NCI-H82 treated with DMSO at 0.1 percent for 48 hours (cell line): ENCODE measurements at regions not wholly inside any gene's neighbourhood (a gene's known extent, or its start where the extent isn't known, plus 50 kb on each side); places are given as distances from the start of the nearest gene placed in this dataset.

Experiments
- DNase-seq: peaks from one replicate; lab custom pipeline; 2025; ENCODE audit not compliant: unreplicated experiment; lab: John Stamatoyannopoulos, UW

DNA sequence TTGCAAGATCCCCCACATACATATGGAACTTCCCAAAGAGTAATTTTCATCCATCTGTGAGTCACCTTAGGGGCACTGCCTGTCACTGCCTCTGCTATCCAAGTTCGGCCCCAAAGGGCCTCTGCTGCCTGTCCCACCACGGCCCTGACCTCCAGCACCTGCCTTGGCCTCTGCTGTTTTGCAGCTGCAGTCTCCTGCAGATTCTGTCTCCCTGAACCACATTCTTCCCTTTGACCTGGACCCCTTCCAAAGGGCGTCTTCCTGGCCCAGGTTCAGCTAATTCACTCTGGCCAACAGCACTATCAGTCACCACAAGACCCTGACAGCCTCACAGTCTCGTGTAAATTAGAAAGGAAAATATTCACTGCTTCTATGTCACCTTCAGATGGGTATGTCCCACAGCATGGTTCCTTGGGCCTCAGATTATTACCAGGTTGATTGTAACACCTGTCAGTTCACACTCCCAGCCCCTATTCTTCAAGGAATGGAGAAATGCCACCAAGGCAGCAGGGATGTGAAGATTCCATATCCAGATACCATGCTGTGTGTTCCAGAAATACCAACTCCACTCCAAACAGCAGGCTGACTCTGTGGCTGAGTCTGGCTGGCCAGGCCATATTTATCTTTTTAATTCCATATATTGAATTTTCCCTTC lies 479.3 kb downstream of the ARHGEF28 start:
- DNase-seq = no peak

DNA sequence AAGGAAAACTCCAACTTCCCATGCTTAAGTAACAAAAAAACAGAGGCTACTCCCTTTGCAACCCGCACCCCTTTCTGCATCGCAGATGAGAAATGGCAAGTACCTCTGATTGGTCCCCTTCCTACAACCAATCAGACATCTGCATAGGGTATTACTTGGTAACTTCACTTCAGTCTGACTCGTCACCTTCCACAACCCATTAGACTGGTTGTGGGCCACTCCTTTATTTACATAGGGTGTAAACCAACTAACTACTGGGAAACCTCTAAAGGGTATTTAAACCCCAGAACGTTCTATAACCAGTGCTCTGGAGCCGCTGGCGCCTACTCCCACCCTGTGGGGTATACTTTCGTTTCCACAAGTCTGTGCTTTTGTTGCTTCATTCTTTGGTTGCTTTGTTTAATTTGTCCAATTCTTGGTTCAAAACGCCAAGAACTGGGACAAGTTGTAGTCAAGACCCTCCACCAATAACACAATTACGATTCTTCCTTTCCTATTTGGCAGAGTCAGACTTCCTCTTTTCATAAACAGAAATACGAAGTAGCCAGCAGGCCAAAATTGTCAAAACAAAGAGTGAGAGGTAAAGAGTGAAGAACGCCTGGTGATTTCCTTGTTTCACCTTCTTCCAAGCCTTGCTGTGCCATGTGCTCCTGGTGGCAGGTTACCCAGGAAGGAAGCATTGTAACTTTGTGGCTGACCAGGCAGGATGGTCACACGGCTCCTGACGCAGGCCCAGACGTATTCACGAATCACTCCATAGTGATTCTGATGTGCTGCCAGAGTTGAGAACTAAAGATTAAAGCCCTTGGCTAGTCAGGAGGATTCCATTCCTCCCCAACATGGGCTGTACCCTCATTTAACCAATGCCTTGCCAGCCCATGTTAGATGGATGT lies 477.4 kb downstream of the ARHGEF28 start:
- no peak for DNase-seq

DNA sequence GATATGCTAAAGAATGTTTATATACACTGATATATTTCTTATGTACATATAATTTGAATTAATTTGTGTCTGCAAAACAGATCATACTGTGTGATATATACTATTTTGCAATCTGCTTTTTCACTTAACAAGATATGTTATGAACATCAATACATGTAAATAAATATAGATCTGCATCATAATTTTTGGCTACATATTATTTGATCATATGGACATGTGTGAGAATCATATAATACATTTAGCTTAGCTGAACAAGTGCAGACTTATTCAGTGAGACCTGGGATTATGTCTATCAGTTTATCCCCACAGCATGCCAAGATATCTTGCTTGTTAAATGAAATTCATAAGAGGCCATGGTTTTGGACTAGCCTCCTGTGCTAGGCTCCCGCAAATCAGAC lies 474.3 kb downstream of the ARHGEF28 start:
- DNase-seq = no peak

DNA sequence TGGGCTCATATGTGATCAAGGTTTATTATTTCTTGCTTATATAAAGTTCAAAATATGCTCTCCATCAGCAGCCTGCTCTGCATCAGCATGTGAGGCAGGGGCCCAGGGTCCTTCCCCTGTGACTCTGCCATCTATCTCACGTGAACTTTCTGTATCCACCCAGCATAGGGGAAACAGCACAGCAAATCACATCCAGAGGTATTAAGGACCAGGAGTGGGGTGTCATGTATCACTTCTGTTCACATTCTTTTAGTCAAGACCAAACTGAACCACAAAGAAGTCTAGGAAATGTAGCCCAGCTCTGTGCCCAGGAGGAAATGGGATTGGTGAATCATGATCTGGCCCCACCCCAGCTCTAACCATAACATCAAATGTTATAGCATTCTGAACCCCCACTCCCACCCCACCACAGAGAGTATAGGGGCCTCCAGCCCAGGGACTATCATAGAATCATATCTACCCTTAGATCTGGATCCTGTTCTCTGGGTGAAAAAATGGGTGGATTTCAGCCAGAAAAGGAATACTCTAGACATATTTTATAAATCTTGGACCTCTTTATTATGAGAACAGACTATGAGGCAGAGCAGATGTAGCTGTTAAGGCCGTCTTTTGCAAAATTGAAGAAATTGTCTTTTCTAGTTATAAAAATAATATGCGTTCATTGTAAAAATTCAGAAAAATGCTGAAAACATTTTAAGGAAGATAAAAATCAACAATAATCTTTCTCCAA lies 473.7 kb downstream of the ARHGEF28 start:
- no peak for DNase-seq

DNA sequence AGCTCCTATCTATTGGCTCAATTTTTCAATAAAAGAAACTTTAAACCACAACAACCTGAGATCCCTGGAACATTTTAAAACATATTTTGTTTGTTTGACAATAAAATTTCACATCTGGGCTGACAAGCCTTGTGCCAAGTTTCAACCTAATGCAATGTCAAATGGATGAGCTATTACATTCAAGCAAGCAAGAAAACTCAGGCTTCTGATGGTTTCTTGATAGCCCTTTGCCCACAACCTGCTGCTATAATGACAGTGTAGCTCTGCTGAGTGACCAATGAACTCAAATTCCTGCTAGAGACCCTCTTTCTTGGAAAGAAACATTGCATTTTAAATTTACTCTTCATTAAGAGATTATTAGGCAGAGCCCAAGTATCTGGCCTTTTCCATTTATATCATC lies 472.9 kb downstream of the ARHGEF28 start:
- no peak for DNase-seq

DNA sequence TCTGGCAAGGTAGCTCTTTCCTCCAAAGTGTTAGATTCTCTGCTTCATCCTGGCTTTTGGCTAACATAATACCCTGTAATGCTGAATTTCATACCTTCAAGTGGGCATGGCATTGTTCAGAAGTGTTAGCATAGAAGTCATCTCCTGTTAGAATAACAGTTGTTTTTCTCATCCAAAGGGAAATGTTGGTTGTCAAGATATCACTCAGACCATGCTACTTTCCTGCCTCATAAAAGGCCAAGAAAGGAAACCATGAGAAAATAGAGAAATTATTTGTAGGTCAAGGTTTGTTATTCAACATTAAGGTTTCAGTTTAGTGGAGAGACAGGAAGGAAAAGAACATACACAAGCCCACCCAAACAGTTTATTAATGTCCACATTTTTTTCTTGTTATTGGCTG lies 472.5 kb downstream of the ARHGEF28 start:
- no peak for DNase-seq

DNA sequence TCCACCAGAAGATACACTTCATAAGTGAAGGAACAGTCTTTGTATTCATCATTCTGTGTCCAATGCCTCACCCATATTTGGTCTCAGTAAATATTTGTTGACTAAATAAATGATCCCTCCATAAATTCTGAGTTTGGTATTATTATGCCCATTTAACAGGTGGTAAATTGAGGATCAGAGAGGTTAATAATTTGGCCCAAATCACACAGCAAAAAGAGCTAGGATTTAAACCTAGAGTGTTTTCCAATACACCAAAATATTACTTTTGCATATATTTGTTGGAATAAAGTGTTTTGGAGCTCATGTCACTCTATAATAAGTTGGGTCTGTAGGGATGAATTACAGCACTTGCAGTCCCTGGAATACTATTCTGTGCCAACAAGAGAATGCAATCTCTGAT lies 470.3 kb downstream of the ARHGEF28 start:
- DNase-seq = no peak

DNA sequence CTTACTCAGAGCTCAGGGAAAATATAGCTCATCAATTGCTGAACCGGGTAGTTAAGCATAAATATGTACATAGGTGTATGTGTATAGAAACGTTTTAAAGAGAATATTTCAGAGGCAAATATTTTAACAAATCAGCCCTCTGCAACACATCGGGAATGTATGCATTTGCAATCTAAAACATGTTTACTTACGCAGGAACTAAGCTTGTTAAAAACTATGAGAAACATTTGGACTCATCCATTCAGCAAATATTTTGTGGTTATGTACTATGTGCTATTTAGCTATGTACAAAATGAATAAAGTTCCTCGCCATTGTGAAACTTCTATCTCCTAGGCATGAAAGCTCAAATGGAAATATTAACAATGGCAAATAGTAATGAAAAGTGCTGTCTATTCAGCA lies 469.9 kb downstream of the ARHGEF28 start:
- no peak for DNase-seq

DNA sequence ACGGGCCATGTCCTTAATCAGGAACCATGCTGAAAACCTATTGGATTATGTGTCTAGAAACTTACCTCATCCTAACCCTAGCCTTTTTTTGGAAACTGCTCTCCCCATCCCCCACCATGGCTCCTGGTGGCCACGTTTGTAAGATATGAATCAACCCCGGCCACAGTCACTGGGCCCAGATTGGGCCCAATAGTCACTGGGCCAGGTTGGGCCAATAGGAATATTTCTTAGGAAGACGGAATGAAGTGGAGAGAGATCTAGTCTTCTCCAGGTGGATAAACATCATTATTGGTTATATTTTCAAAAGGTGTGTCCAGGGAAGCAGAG lies 468.7 kb downstream of the ARHGEF28 start:
- DNase-seq = no peak

DNA sequence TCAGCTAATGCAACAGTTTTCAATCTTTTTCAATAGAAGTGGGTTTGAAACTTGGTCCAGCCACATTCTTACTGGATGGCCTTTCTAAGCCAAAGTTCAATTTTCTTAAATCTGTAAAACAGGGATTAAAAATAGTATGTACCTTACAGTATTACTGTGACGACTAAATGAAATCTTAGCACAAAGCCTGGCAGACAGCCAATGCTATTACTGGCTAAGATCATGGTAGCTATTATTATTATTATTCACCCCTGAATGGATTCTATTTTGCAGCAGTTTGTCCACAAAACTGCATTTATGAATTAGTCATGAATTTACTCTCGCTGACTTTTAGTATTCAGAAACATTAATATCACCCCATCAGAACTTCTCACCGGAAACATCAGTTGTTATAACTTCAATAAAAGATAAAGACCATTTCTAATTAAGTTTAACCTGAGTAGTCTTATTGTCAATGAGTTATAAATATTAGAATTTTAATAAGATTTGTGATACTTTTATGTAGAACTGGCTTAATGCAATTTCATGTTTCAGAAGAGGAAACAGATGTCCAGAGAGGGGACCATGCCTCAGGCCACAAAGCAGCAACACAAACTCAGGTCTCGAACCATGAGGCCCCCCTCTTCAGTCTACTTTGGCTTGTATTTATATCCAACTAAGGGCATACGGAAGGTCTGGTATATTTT lies 468.2 kb downstream of the ARHGEF28 start:
- DNase-seq = peak; percentile 25

DNA sequence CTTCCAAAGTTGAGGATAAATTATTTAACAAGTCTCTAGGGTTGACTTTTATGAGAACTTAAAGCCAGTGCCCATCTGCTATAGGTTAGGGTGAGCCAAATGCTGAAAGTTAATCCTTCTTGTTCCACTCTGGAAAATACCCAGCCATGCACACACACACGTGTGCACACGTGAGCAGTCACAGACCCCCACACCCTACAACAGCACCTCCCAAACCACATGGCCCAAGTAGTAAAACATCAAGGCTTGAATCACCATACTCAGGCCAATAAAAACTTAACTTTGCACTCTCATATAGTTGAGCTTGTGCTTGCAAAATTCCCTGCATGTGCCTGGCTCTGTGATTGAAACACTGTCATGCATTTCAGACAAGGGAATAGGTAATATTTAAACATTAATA lies 467.6 kb downstream of the ARHGEF28 start:
- DNase-seq = peak; percentile 93

DNA sequence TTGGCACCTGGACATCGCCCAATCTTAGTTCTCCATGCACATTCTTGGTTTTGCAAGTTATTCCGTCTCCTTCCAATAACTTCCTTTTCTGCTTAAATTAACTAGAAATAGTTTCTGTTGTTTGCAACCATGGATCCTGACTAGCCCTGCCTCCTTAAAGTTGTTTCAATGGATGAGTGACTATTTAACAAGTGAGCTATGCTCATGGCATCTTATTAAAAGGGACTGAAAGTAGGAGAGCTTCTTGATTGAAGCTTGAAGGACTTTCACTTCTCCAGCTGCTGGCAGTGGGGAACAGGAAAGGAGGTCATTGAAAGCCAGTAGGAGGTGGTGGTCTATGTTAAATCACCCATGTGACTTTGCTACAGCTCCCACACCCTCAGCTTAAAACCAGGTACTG lies 466.8 kb downstream of the ARHGEF28 start:
- peak; percentile 41 for DNase-seq

DNA sequence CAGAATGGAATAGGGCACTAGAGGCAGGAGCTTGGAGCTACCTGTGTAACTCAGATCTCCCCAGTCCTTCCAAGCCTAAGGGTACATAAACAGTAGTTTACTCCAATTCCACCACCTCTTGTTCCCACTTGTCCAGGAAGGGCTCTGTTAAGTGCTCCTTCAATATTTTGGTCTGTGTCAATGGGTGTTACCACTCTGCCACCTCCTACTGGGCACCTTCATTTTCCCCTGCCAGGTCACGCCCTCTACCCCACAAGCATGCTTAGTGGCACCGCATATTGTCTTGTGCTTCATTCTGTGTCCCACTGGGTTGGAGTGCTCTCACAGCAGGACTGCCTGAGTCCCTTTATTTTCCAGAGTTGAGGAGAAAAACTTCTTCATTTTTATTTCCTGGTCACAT lies 459.8 kb downstream of the ARHGEF28 start:
- DNase-seq = no peak

DNA sequence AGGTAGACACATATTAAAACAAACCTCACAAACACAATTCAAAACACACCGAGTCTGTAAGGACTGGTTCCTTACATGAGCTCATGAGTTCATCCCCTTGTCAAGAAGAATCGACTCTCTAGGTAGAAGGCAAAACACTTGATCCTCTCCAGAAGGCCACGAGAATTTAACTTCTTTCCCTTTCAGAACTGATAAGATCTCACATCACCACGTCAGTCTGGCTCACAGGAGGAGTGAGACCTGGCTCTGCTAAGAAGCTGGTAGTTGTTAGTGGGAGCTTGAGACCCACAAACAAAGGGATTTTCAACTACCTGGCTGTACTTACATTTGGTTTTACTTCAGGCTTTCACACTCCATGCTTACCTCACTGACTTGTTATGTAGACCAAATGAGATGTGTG lies 459.2 kb downstream of the ARHGEF28 start:
- no peak for DNase-seq

DNA sequence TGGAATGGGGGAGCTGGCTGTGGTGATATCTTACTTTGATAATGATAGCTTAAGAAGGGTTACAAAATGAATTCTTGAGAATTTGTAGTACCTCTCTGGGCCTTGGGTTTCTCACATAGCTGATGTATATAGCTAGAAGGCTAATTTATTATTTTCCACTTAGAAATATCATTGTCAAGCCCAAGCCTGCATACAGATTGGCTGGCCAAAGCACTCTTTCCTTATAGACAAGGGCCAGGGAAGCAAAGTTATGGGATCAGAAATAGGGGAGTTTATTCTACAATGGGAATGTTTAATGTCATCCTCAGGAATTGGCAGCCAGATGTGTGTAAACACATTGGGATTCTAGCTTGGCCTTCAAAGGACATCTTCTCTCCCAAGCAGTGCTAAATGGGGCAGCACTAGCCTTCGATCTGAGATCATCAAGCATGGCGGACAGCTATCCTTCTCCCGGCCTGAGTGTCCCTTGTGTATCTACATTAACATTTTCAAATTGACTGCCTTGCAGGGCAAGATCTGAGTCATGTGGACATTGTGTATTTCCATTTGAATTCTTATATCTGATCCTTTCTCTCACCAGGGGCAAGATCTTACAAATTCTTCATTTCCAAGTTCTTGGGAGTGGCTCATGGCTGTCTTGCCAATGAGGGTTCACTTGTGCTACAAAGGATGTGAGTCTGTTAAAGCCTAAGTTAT lies 457.2 kb downstream of the ARHGEF28 start:
- DNase-seq = no peak

DNA sequence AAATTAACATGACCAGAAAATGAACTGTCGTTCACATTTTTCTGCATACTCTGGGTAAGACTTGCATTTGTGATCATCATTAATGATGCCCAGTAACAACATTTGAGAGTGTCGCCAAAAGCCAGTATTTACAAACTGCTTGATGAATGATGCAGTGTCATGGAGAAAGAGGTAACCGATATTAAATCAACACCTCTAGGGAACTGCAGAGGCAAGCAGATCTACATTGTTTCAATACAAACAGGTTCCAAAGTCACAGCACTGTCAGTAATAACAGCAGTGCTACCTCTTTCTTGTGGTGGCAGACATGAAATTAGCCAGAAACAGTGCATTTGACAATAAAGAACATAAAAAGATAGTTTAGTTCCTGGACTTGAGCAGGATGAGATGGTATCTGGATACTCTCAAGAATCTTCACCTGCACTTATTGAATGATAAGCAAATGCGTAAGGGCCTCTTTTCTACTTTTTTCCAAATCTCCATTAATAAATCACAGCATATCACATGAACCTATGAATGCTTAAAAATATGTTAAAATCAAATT lies 456.6 kb downstream of the ARHGEF28 start:
- DNase-seq = no peak

DNA sequence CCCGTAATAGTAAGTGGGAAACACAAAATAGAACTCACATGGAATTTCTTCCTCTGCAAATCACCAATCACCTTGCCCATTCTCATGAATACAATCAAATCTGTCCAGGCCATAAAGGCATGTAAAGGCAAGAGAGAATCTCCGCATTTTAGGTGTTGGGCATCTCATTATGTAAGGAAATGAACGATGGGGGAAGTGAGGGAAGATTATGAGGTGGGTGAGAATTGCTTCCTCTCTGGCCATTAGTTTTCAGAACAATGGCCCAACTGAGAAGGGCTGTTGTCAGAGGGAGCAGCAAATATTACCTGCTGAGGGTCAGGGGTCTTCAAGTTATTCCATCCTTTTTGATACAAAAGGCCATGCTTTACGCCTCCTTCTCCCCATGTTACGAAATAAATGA lies 455.1 kb downstream of the ARHGEF28 start:
- DNase-seq = no peak

DNA sequence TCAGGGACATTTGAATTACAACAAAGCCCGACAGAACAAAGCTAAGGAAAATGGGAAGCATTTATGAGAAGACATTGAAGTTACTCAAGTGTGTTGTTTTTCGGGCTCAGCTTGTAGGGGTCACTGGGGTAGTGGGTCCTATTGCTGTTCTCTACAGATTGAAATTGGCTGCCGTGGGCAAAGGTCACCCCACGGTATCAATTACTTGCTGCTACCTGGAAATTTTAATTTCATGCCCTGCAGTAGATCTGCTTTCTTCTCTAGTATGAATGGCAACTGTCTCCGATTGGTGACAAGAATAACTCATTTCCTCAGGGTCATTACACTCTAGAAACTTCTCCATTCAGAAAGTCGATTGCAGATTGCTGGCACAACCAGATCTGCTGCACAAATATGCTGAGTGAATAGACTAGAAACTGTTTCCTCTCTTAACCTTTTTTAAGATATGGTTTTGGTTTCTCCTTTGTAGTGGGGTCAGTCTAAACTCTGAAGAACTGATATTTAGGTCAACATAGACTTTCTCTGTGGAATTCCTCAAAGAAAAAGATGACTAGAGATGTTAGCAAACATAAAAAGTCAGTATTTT lies 454.1 kb downstream of the ARHGEF28 start:
- no peak for DNase-seq

DNA sequence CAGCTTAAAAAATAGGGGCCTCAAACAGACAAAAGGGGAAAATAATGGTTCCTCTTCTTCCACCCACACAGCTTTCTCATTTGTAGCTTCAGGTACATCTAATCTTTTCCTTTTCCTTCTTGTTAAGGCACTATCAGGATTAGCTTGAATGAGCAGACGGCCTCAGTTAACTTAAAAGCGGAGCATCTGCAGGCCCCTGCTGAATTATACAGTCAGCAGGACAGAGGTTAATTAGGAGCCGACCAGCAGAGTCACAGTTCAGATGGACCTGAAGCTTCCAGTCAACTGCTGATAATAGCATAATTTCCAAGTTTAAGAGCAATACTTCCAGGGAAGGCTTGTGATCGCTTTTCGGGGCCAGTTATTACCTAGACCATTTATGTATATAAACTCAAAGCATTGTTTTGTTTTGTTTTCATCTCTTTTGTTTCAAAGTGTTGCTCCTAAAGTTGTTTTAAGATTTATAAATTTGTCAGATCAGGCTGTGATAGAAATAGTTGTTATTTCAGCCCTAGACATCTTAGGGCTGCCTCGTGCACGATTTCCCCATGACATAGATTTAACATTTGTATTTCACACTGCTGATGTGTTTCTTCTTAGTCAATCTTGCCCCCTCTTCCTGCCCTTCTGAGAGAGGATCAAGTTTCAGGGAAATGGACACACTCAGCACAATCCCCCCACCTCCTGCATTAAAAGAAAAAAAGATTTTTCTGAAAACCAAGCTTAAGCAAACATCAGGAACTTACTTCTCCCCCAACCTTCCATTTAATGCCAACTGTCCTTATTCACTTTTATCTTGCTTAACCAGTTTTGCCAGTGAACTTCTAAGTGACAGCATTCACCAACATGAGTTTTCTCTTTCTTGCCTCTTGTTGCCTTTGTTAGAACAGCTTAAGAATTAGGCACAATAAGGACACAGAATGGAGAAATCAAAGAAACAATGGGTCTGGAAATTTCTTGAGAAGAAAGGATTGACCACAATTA lies 449.8 kb downstream of the ARHGEF28 start:
- peak; percentile 69 for DNase-seq
